ENCODE measurements at regions not wholly inside any gene's neighbourhood (a gene's known extent, or its start where the extent isn't known, plus 50 kb on each side); places are given as distances from the start of the nearest gene placed in this dataset.
A peak's percentile ranks its signal among the peaks of the same experiment; 100 is the strongest.

DNA sequence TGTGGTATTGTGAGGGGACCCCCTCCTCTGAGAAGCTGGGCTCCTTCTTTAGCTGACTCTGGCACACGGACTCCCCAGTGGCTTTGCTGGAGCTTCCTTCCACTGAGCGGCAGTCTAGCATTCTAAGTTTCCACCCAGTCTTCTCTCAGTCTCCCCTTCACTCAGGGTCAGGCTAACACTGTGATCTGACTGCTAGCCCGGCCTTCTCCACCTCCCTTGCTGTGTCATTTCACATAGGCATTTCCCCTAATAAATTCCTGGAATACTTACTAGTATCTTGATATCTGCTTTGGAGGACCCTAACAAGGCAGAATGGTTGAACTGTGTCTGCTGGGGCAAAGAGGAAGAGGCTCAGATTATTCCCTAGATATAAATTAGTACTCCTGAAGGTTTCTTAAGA lies 106.2 kb upstream of the THBS1 start:
- no peak overlapping the region for H3K4me3 ChIP-seq (ENCODE audit: low read depth in 1 of 2, low read length in 2 of 2)
- no peaks in the 10 kb centered on the region for H3K27me3 ChIP-seq (ENCODE audit: low read depth, low read length)
- no peaks in the 10 kb centered on the region for H3K36me3 ChIP-seq (ENCODE audit: control insufficient read depth in 1 of 2, insufficient read depth in 2 of 2, low read length in 2 of 2)
- peaks cover 0 to 14% of the 10 kb centered on the region in 2 donors for H3K4me1 ChIP-seq (ENCODE audit: control insufficient read depth in 1 of 2, insufficient read depth in 2 of 2, low read length in 2 of 2)
- peak overlapping the region; percentile 96 for H3K27ac ChIP-seq (ENCODE audit: low read length)
- H3K9me3 ChIP-seq (ENCODE audit: control insufficient read depth in 1 of 2, low read length in 2 of 2), result no peaks in the 10 kb centered on the region

- no peaks in the 10 kb centered on the region for H3K9me3 ChIP-seq (ENCODE audit: control insufficient read depth in 1 of 2, low read length in 2 of 2)
- no peaks in the 10 kb centered on the region for H3K27me3 ChIP-seq (ENCODE audit: low read depth, low read length)
- H3K27ac ChIP-seq (ENCODE audit: low read length), result no peak overlapping the region
Measured at GRCh38 chr15:39478996-39479395, 101.9 kb upstream of the THBS1 start.

DNA sequence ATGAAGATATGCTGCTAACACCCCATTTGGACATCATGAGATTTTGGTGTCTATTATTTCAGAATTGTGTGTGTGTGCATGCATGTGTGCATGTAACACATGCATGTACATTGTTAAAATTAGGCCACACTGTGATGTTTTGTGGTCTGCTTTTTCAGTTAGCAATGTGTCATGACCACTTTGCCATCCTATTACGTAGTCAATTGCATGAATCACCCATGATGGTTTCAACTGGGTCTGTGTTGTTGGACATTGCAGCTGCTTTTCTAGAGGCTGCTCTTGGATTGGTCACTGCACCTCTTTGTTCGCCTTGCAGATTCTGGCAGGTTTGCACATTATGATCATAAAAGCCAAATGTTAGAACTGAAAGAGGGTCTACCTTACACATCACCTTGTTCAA lies 101.0 kb upstream of the THBS1 start:
- Histone ChIP-seq H3K27me3 (ENCODE audit: low read depth, low read length) (no peaks in the 10 kb centered on the region), H3K27ac (ENCODE audit: low read length) (no peak overlapping the region), H3K4me3 (ENCODE audit: low read depth in 1 of 2, low read length in 2 of 2) (no peak overlapping the region), H3K9me3 (ENCODE audit: control insufficient read depth in 1 of 2, low read length in 2 of 2) (no peaks in the 10 kb centered on the region), H3K4me1 (ENCODE audit: control insufficient read depth in 1 of 2, insufficient read depth in 2 of 2, low read length in 2 of 2) (no peaks in the 10 kb centered on the region), H3K36me3 (ENCODE audit: control insufficient read depth in 1 of 2, insufficient read depth in 2 of 2, low read length in 2 of 2) (no peaks in the 10 kb centered on the region)

More at GRCh38 chr15:39478996-39479395, 101.9 kb upstream of the THBS1 start:
- Histone ChIP-seq H3K4me1 (ENCODE audit: control insufficient read depth in 1 of 2, insufficient read depth in 2 of 2, low read length in 2 of 2) (peaks cover 0 to 3% of the 10 kb centered on the region in 2 donors), H3K36me3 (ENCODE audit: control insufficient read depth in 1 of 2, insufficient read depth in 2 of 2, low read length in 2 of 2) (no peaks in the 10 kb centered on the region), H3K4me3 (ENCODE audit: low read depth in 1 of 2, low read length in 2 of 2) (no peak overlapping the region)

GRCh38 chr15:39482459-39482858 lies 98.4 kb upstream of the THBS1 start:
- no peak overlapping the region for H3K4me3 ChIP-seq (ENCODE audit: low read depth in 1 of 2, low read length in 2 of 2)
- no peaks in the 10 kb centered on the region for H3K27me3 ChIP-seq (ENCODE audit: low read depth, low read length)
- peaks cover 8 to 9% of the 10 kb centered on the region in 2 donors for H3K4me1 ChIP-seq (ENCODE audit: control insufficient read depth in 1 of 2, insufficient read depth in 2 of 2, low read length in 2 of 2)
- H3K9me3 ChIP-seq (ENCODE audit: control insufficient read depth in 1 of 2, low read length in 2 of 2), result no peaks in the 10 kb centered on the region
- no peaks in the 10 kb centered on the region for H3K36me3 ChIP-seq (ENCODE audit: control insufficient read depth in 1 of 2, insufficient read depth in 2 of 2, low read length in 2 of 2)
- H3K27ac ChIP-seq (ENCODE audit: low read length), result no peak overlapping the region

GRCh38 chr15:39486621-39487457 lies 94.0 kb upstream of the THBS1 start:
- Histone ChIP-seq H3K27me3 (ENCODE audit: low read depth, low read length) (no peaks in the 10 kb centered on the region), H3K36me3 (ENCODE audit: control insufficient read depth in 1 of 2, insufficient read depth in 2 of 2, low read length in 2 of 2) (no peaks in the 10 kb centered on the region), H3K27ac (ENCODE audit: low read length) (peak overlapping the region; percentile 73), H3K4me1 (ENCODE audit: control insufficient read depth in 1 of 2, insufficient read depth in 2 of 2, low read length in 2 of 2) (peaks cover 15 to 21% of the 10 kb centered on the region in 2 donors), H3K4me3 (ENCODE audit: low read depth in 1 of 2, low read length in 2 of 2) (no peak overlapping the region), H3K9me3 (ENCODE audit: control insufficient read depth in 1 of 2, low read length in 2 of 2) (no peaks in the 10 kb centered on the region)

GRCh38 chr15:39487458-39487735 lies 93.5 kb upstream of the THBS1 start:
- Histone ChIP-seq H3K27ac (ENCODE audit: low read length) (peak overlapping the region; percentile 73), H3K4me1 (ENCODE audit: control insufficient read depth in 1 of 2, insufficient read depth in 2 of 2, low read length in 2 of 2) (peaks cover 15 to 21% of the 10 kb centered on the region in 2 donors), H3K27me3 (ENCODE audit: low read depth, low read length) (no peaks in the 10 kb centered on the region), H3K4me3 (ENCODE audit: low read depth in 1 of 2, low read length in 2 of 2) (no peak overlapping the region), H3K36me3 (ENCODE audit: control insufficient read depth in 1 of 2, insufficient read depth in 2 of 2, low read length in 2 of 2) (no peaks in the 10 kb centered on the region), H3K9me3 (ENCODE audit: control insufficient read depth in 1 of 2, low read length in 2 of 2) (no peaks in the 10 kb centered on the region)

DNA sequence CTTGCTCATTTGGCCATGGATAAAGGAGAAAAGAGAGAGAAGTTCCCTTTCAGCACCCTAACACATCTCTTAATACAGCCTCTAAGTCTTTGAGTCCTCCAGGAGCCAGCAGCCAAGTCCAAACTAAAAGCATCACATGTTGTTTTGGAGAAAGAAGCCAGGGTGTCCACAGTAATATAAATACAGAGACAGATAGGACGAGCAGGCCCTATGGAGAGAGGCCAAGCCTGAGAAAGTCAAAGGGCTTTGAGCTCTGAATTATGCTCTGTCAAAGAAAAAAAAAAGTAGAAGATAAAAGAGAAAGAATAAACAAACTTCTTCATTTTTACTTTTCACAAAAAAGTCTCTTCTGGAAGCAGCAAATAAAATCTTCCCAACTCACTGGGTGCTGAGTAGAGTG lies 92.4 kb upstream of the THBS1 start:
- Histone ChIP-seq H3K27me3 (ENCODE audit: low read depth, low read length) (no peaks in the 10 kb centered on the region), H3K36me3 (ENCODE audit: control insufficient read depth in 1 of 2, insufficient read depth in 2 of 2, low read length in 2 of 2) (no peaks in the 10 kb centered on the region), H3K4me3 (ENCODE audit: low read depth in 1 of 2, low read length in 2 of 2) (no peak overlapping the region), H3K27ac (ENCODE audit: low read length) (peak overlapping the region; percentile 73), H3K4me1 (ENCODE audit: control insufficient read depth in 1 of 2, insufficient read depth in 2 of 2, low read length in 2 of 2) (peaks cover 15 to 21% of the 10 kb centered on the region in 2 donors), H3K9me3 (ENCODE audit: control insufficient read depth in 1 of 2, low read length in 2 of 2) (no peaks in the 10 kb centered on the region)

DNA sequence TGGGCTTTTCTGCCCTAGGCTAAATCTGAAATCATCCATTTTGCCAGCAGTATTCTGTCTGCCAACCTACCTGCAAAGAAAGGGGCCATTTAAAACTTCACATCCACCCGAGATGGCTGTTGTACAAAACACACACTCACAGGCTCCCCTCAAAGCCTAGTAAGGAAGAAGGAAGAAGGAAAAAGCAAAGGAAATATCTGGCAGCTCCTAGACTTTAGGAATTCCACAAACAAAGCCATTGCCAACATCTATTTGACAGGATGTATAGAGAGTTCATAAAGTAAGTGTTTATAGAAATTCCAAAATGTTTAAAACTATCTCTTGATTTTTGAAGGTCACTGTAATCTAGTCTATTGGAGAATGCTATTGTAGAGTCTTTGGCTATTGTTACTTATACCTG lies 91.9 kb upstream of the THBS1 start:
- H3K27me3 ChIP-seq (ENCODE audit: low read depth, low read length), result no peaks in the 10 kb centered on the region
- H3K9me3 ChIP-seq (ENCODE audit: control insufficient read depth in 1 of 2, low read length in 2 of 2), result no peaks in the 10 kb centered on the region
- peak overlapping the region; percentile 73 for H3K27ac ChIP-seq (ENCODE audit: low read length)
- H3K36me3 ChIP-seq (ENCODE audit: control insufficient read depth in 1 of 2, insufficient read depth in 2 of 2, low read length in 2 of 2), result no peaks in the 10 kb centered on the region
- H3K4me3 ChIP-seq (ENCODE audit: low read depth in 1 of 2, low read length in 2 of 2), result no peak overlapping the region
- peaks cover 15 to 21% of the 10 kb centered on the region in 2 donors for H3K4me1 ChIP-seq (ENCODE audit: control insufficient read depth in 1 of 2, insufficient read depth in 2 of 2, low read length in 2 of 2)

- H3K27me3 ChIP-seq (ENCODE audit: low read depth, low read length), result no peaks in the 10 kb centered on the region
- no peak overlapping the region for H3K4me3 ChIP-seq (ENCODE audit: low read depth in 1 of 2, low read length in 2 of 2)
- peak overlapping the region; percentile 21 for H3K27ac ChIP-seq (ENCODE audit: low read length)
- H3K9me3 ChIP-seq (ENCODE audit: control insufficient read depth in 1 of 2, low read length in 2 of 2), result no peaks in the 10 kb centered on the region
- H3K36me3 ChIP-seq (ENCODE audit: control insufficient read depth in 1 of 2, insufficient read depth in 2 of 2, low read length in 2 of 2), result no peaks in the 10 kb centered on the region
- H3K4me1 ChIP-seq (ENCODE audit: control insufficient read depth in 1 of 2, insufficient read depth in 2 of 2, low read length in 2 of 2), result peaks cover 14 to 21% of the 10 kb centered on the region in 2 donors
Measured at GRCh38 chr15:39491115-39491885, 89.6 kb upstream of the THBS1 start.

DNA sequence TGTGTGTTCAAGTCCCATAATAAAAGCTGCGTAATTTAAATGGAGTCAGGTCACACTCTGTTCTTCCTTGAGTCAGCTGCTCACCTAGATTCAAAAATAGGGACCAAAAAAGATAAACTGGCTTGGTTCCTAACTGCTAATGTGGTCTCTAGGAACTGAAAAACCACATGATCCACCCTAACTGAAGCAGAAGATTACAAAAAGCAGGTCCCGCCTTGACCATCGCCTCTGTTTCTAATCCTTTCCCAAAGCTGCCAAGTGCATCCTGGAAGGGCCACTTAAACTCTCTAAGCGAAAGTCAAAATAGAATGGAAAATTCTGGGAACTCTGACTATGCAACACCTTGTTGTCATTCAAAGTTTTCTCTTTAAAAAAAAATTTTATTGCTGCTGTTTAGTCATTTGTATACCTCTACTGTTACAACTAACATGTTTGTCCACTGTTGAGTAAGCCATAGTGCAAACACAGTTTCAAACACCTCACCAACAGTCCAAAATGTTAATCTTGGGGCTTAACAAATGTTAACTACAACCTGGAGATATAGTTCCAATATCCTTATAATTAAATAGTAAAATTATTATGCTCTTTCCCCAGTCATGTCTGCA lies 88.9 kb upstream of the THBS1 start:
- Histone ChIP-seq H3K27me3 (ENCODE audit: low read depth, low read length) (no peaks in the 10 kb centered on the region), H3K27ac (ENCODE audit: low read length) (peak overlapping the region; percentile 21), H3K36me3 (ENCODE audit: control insufficient read depth in 1 of 2, insufficient read depth in 2 of 2, low read length in 2 of 2) (no peaks in the 10 kb centered on the region), H3K4me1 (ENCODE audit: control insufficient read depth in 1 of 2, insufficient read depth in 2 of 2, low read length in 2 of 2) (peaks cover 7 to 18% of the 10 kb centered on the region in 2 donors), H3K4me3 (ENCODE audit: low read depth in 1 of 2, low read length in 2 of 2) (no peak overlapping the region), H3K9me3 (ENCODE audit: control insufficient read depth in 1 of 2, low read length in 2 of 2) (no peaks in the 10 kb centered on the region)

DNA sequence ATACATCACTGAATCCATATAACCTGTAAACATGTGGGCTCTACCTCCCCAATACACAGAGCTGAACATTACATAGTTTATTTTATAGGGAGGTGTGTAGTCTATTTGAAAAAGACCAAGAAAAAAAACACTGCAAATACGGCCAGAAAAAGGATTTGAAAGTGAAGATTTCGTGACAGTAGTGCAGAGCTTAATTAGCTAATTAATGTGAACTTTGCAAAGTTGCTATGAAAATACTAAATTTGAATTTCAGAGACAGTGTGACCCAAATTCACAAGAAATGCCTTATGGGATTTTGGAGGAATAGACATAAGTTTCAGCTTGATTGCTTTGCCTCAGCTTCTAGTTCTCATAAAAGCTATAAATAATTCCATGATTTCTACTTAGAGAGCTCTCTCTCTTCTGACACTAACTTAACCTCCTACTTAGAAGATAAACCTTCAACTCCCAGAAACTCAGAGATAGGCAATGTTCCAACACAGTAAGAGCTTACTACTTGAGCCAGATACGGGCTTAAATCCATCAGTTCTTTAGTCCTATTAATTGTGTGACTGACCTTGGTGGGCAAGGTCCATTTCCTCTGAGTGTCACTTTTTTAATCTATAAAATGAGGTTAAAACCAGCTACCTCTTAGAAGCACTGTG lies 87.3 kb upstream of the THBS1 start:
- Histone ChIP-seq H3K27me3 (ENCODE audit: low read depth, low read length) (no peaks in the 10 kb centered on the region), H3K4me3 (ENCODE audit: low read depth in 1 of 2, low read length in 2 of 2) (no peak overlapping the region), H3K4me1 (ENCODE audit: control insufficient read depth in 1 of 2, insufficient read depth in 2 of 2, low read length in 2 of 2) (peaks cover 0 to 10% of the 10 kb centered on the region in 2 donors), H3K9me3 (ENCODE audit: control insufficient read depth in 1 of 2, low read length in 2 of 2) (no peaks in the 10 kb centered on the region), H3K27ac (ENCODE audit: low read length) (peak overlapping the region; percentile 7), H3K36me3 (ENCODE audit: control insufficient read depth in 1 of 2, insufficient read depth in 2 of 2, low read length in 2 of 2) (no peaks in the 10 kb centered on the region)

Data from muscle layer of duodenum (tissue), 2 donors.